ENCODE measurements at regions not wholly inside any gene's neighbourhood (a gene's known extent, or its start where the extent isn't known, plus 50 kb on each side); places are given as distances from the start of the nearest gene placed in this dataset.

GRCh38 chr9:13967011-13967410 is 346.9 kb downstream of the NFIB start:
- TF ChIP-seq CTCF (conservative IDR thresholded peaks at IDR 0.05; ENCODE audit: low read depth in 2 of 2) (no peak), POLR2AphosphoS5 (IDR thresholded peaks at IDR 0.05; ENCODE audit: low read depth) (no peak), REST (IDR thresholded peaks at IDR 0.05; ENCODE audit: unreplicated experiment) (no peak), EZH2 (IDR thresholded peaks at IDR 0.05; ENCODE audit: low read depth, unreplicated experiment) (no peak), CREB1 (CRISPR knock-in tag; IDR thresholded peaks at IDR 0.05; ENCODE audit: low read depth) (no peak), JUNB (IDR thresholded peaks at IDR 0.05; ENCODE audit: unreplicated experiment) (no peak), ETS1 (IDR thresholded peaks at IDR 0.05) (no peak), ZNF331 (CRISPR knock-in tag; IDR thresholded peaks at IDR 0.05; ENCODE audit: low read depth) (no peak), NANOG (IDR thresholded peaks at IDR 0.05; ENCODE audit: borderline replicate concordance) (no peak), EZH2phosphoT487 (IDR thresholded peaks at IDR 0.05; ENCODE audit: unreplicated experiment) (no peak), STAT1 (IDR thresholded peaks at IDR 0.05; ENCODE audit: unreplicated experiment) (no peak), ZNF462 (CRISPR knock-in tag; IDR thresholded peaks at IDR 0.05) (no peak), ZNF114 (CRISPR knock-in tag; IDR thresholded peaks at IDR 0.05) (no peak)

Measured in GM23338 (cell line).